ENCODE measurements at regions not wholly inside any gene's neighbourhood (a gene's known extent, or its start where the extent isn't known, plus 50 kb on each side); places are given as distances from the start of the nearest gene placed in this dataset.
A peak's percentile ranks its signal among the peaks of the same experiment; 100 is the strongest.
"Not testable (repeated sequence)": the region's sequence is repeated elsewhere in the genome, so short reads cannot be mapped to it uniquely, and the experiment has no call there.

- DNase-seq = peak; percentile 68
- no peaks in the 10 kb centered on the region for H3K9me3 Mint-ChIP-seq
- no peaks in the 10 kb centered on the region for H3K27me3 Mint-ChIP-seq
- no peaks in the 10 kb centered on the region for H3K36me3 Mint-ChIP-seq (ENCODE audit: low read depth)
- peak overlapping the region; percentile 72 for H3K4me3 Mint-ChIP-seq
- H3K4me1 Mint-ChIP-seq (ENCODE audit: low read depth) = peaks cover 58% of the 10 kb centered on the region
- peak overlapping the region; percentile 91 for H3K27ac Mint-ChIP-seq
Observed at GRCh38 chr3:153221748-153222162, 59.7 kb downstream of the RAP2B start.

- not testable (repeated sequence) for H3K36me3 Mint-ChIP-seq (ENCODE audit: low read depth); H3K27me3 Mint-ChIP-seq; H3K27ac Mint-ChIP-seq; DNase-seq; H3K9me3 Mint-ChIP-seq; H3K4me3 Mint-ChIP-seq
- H3K4me1 Mint-ChIP-seq (ENCODE audit: low read depth) = peaks cover 18% of the 10 kb centered on the region
Observed at GRCh38 chr3:153226877-153227276, 64.9 kb downstream of the RAP2B start.

- H3K36me3 Mint-ChIP-seq (ENCODE audit: low read depth); H3K27ac Mint-ChIP-seq; H3K4me3 Mint-ChIP-seq; H3K9me3 Mint-ChIP-seq; DNase-seq; H3K27me3 Mint-ChIP-seq: not testable (repeated sequence)
- peaks cover 15% of the 10 kb centered on the region for H3K4me1 Mint-ChIP-seq (ENCODE audit: low read depth)
Observed at GRCh38 chr3:153230427-153230826, 68.4 kb downstream of the RAP2B start.

- H3K4me3 Mint-ChIP-seq; H3K27ac Mint-ChIP-seq; DNase-seq; H3K9me3 Mint-ChIP-seq; H3K36me3 Mint-ChIP-seq (ENCODE audit: low read depth); H3K27me3 Mint-ChIP-seq: not testable (repeated sequence)
- peaks cover 14% of the 10 kb centered on the region for H3K4me1 Mint-ChIP-seq (ENCODE audit: low read depth)
Observed at GRCh38 chr3:153231245-153231644, 69.2 kb downstream of the RAP2B start.

DNA sequence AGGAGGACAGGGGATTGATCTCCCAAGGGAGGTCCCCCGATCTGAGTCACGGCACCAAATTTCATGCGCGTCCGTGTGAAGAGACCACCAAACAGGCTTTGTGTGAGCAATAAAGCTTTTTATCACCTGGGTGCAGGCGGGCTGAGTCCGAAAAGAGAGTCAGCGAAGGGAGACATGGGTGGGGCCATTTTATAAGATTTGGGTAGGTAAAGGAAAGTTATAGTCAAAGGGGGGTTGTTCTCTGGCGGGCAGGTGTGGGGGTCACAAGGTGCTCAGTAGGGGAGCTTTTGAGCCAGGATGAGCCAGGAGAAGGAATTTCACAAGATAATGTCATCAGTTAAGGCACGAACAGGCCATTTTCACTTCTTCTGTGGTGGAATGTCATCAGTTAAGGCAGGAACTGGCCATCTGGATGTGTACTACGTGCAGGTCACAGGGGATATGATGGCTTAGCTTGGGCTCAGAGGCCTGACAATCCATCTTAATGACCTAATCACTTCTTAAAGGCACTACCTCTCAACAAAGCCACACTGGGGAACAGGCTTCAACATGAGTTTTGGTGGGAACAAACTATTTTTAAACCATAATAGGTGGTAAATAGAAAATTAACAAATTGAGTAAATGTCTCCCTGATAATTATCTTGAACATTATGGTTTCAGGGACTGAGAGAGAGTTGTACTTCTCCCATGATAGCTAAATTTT, 70.2 kb downstream of the RAP2B start:
- peaks cover 14% of the 10 kb centered on the region for H3K4me1 Mint-ChIP-seq (ENCODE audit: low read depth)
- not testable (repeated sequence) for DNase-seq; H3K27me3 Mint-ChIP-seq; H3K9me3 Mint-ChIP-seq; H3K4me3 Mint-ChIP-seq; H3K36me3 Mint-ChIP-seq (ENCODE audit: low read depth); H3K27ac Mint-ChIP-seq

- no peaks in the 10 kb centered on the region for H3K9me3 Mint-ChIP-seq
- H3K27me3 Mint-ChIP-seq = no peaks in the 10 kb centered on the region
- H3K4me1 Mint-ChIP-seq (ENCODE audit: low read depth) = peaks cover 14% of the 10 kb centered on the region
- H3K27ac Mint-ChIP-seq = no peak overlapping the region
- no peak overlapping the region for H3K4me3 Mint-ChIP-seq
- H3K36me3 Mint-ChIP-seq (ENCODE audit: low read depth) = no peaks in the 10 kb centered on the region
- no peak for DNase-seq
Observed at GRCh38 chr3:153232851-153233271, 70.8 kb downstream of the RAP2B start.

DNA sequence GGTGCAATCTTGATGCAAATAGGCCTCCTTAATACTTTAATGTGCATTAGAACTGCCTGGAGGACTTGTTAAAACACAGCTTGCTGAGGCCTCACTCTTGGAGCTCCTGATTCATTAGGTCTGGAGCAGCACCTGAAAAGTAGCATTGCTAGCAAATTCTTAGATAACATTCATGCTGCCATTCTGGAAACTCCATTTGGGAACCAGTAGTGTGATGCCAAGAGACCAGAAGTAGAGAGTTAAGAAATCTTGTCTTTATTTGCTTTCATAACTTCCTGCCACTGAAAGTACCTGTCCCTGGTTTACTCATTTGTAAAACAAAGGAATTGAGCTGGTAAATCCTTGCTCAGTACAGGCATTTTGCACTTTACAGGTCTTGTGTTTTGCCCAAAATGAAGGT, 72.0 kb downstream of the RAP2B start:
- DNase-seq = no peak
- no peak overlapping the region for H3K27ac Mint-ChIP-seq
- peaks cover 14% of the 10 kb centered on the region for H3K4me1 Mint-ChIP-seq (ENCODE audit: low read depth)
- no peaks in the 10 kb centered on the region for H3K9me3 Mint-ChIP-seq
- no peaks in the 10 kb centered on the region for H3K27me3 Mint-ChIP-seq
- H3K4me3 Mint-ChIP-seq = no peak overlapping the region
- no peaks in the 10 kb centered on the region for H3K36me3 Mint-ChIP-seq (ENCODE audit: low read depth)

DNA sequence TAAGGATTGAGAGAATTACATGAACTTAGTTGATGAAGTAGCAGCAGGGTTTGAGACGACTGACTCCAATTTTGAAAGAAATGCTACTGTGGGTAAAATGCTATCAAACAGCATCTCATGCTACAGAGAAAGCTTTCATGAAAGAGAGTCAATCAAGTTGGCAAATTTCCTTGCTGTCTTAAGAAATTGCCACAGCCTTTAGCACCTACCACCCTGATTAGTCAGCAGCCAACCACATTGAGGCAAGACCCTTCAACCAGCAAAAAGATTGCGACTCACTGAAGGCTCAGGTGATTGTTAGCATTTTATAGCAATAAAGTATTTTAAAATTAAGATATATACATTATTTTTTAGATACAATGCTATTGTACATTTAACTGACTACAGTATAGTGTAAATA, 80.9 kb downstream of the RAP2B start:
- Mint-ChIP-seq H3K27me3 (no peaks in the 10 kb centered on the region), H3K36me3 (ENCODE audit: low read depth) (no peaks in the 10 kb centered on the region)
- DNase-seq = no peak

GRCh38 chr3:153244961-153245360, 82.9 kb downstream of the RAP2B start:
- no peaks in the 10 kb centered on the region for H3K27me3 Mint-ChIP-seq
- DNase-seq = no peak
- no peaks in the 10 kb centered on the region for H3K36me3 Mint-ChIP-seq (ENCODE audit: low read depth)
- no peak overlapping the region for H3K4me3 Mint-ChIP-seq
- H3K9me3 Mint-ChIP-seq = no peaks in the 10 kb centered on the region
- no peak overlapping the region for H3K27ac Mint-ChIP-seq
- peaks cover 24% of the 10 kb centered on the region for H3K4me1 Mint-ChIP-seq (ENCODE audit: low read depth)

More for the DNA sequence above, 80.9 kb downstream of the RAP2B start:
- Mint-ChIP-seq H3K9me3 (no peaks in the 10 kb centered on the region), H3K4me3 (no peak overlapping the region), H3K27ac (no peak overlapping the region), H3K4me1 (ENCODE audit: low read depth) (peaks cover 12% of the 10 kb centered on the region)

DNA sequence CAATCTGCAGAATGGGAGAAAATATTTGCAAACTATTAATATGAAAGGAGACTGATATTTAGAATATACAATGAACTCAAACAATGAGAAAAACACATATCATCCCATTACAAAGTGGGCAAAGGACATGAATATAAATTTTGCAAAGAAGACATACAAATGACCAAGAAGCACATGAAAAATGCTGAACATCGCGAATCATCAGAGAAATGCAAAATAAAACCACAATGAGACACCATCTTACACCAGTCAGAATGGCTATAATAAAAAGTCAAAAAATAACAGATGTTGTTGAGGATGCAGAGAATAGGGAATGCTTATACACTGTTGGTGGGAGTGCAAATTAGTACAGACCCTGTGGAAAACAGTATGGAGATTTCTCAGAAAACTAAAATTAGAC, 83.6 kb downstream of the RAP2B start:
- no peak overlapping the region for H3K4me3 Mint-ChIP-seq
- H3K4me1 Mint-ChIP-seq (ENCODE audit: low read depth) = peaks cover 29% of the 10 kb centered on the region
- no peaks in the 10 kb centered on the region for H3K36me3 Mint-ChIP-seq (ENCODE audit: low read depth)
- no peak overlapping the region for H3K27ac Mint-ChIP-seq
- H3K9me3 Mint-ChIP-seq = no peaks in the 10 kb centered on the region
- H3K27me3 Mint-ChIP-seq = no peaks in the 10 kb centered on the region
- no peak for DNase-seq

GRCh38 chr3:153246331-153246730, 84.3 kb downstream of the RAP2B start:
- no peaks in the 10 kb centered on the region for H3K9me3 Mint-ChIP-seq
- H3K4me3 Mint-ChIP-seq = no peak overlapping the region
- DNase-seq = no peak
- H3K4me1 Mint-ChIP-seq (ENCODE audit: low read depth) = peaks cover 30% of the 10 kb centered on the region
- no peaks in the 10 kb centered on the region for H3K36me3 Mint-ChIP-seq (ENCODE audit: low read depth)
- H3K27me3 Mint-ChIP-seq = no peaks in the 10 kb centered on the region
- no peak overlapping the region for H3K27ac Mint-ChIP-seq

- H3K27me3 Mint-ChIP-seq = no peaks in the 10 kb centered on the region
- H3K9me3 Mint-ChIP-seq = no peaks in the 10 kb centered on the region
- H3K36me3 Mint-ChIP-seq (ENCODE audit: low read depth) = no peaks in the 10 kb centered on the region
- H3K4me1 Mint-ChIP-seq (ENCODE audit: low read depth) = peaks cover 32% of the 10 kb centered on the region
- DNase-seq = no peak
- H3K27ac Mint-ChIP-seq = no peak overlapping the region
- no peak overlapping the region for H3K4me3 Mint-ChIP-seq
Observed at GRCh38 chr3:153246806-153247205, 84.8 kb downstream of the RAP2B start.

DNA sequence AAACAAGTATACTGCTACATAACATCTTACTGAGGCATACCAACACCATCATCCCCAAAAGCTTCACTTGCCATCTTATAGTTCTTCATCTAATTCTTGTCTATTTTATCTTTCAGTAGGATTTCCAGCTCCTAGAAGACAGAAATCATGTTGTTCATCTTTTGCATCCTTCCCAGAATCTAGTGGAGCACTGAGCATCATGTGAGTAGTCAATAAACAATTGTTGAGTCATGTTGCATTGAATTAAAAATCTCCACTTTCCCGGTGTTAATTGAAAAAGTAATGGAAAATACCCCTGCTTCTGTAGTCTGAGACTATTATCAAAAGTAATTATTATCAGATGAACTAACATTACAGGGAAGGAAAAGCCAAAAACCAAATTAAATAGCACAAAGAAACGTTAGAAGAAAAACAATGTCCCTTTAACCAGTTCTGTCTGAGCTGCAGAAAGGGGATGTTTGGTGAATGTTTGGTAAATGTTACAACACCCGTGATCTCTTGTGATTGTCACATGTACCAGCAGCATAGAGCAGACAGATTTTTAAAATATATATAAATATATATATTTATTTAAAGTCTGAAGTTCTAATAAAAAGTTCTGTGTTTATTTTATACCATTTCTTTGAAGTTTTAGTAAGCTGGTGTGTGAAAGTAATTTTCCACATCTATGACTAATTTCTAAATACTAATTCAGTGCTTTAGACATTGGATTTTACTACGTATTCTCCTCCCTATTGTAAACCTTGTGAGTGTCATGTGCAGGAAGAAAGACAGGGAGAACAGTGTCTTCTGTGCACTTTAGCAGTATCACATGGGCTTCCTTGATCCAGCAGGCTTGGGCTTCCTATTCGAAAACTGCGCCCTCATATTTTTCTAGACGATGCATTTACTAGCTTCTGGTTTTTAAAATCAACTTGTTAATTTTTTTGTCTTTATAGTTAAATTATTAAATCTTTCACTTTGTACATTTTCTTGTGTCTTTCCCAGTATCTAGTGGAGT, 85.6 kb downstream of the RAP2B start:
- Mint-ChIP-seq H3K9me3 (no peaks in the 10 kb centered on the region), H3K27me3 (no peaks in the 10 kb centered on the region), H3K4me3 (no peak overlapping the region), H3K27ac (no peak overlapping the region), H3K36me3 (ENCODE audit: low read depth) (no peaks in the 10 kb centered on the region), H3K4me1 (ENCODE audit: low read depth) (peaks cover 29% of the 10 kb centered on the region)
- no peak for DNase-seq

DNA sequence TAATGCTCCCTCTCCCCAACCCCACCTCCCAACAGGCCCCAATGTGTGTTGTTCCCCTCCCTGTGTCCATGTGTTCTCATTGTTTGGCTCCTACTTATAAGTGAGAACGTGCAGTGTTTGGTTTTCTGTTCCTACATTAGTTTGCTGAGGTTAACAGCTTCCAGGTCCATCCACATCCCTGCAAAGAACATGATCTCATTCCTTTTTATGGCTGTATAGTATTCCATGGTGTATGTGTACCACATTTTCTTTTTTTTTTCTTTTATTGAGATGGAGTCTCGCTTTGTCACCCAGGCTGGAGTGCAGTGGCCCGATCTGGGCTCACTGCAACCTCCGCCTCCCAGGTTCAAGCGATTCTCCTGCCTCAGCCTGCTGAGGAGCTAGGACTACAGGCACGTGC, 86.8 kb downstream of the RAP2B start:
- DNase-seq; H3K4me3 Mint-ChIP-seq; H3K27ac Mint-ChIP-seq; H3K36me3 Mint-ChIP-seq (ENCODE audit: low read depth); H3K9me3 Mint-ChIP-seq; H3K27me3 Mint-ChIP-seq: not testable (repeated sequence)
- H3K4me1 Mint-ChIP-seq (ENCODE audit: low read depth) = peaks cover 27% of the 10 kb centered on the region

GRCh38 chr3:153249906-153250305, 87.9 kb downstream of the RAP2B start:
- Mint-ChIP-seq H3K36me3 (ENCODE audit: low read depth) (no peaks in the 10 kb centered on the region), H3K27ac (no peak overlapping the region), H3K4me1 (ENCODE audit: low read depth) (peaks cover 27% of the 10 kb centered on the region), H3K9me3 (no peaks in the 10 kb centered on the region), H3K27me3 (no peaks in the 10 kb centered on the region), H3K4me3 (no peak overlapping the region)
- no peak for DNase-seq
